ENCODE measurements at regions not wholly inside any gene's neighbourhood (a gene's known extent, or its start where the extent isn't known, plus 50 kb on each side); places are given as distances from the start of the nearest gene placed in this dataset.
A peak's percentile ranks its signal among the peaks of the same experiment; 100 is the strongest.
"Not testable (repeated sequence)": the region's sequence is repeated elsewhere in the genome, so short reads cannot be mapped to it uniquely, and the experiment has no call there.

GRCh38 chr1:222470252-222470805 lies 77.6 kb downstream of the HHIPL2 start:
- not testable (repeated sequence) for DNase-seq (ENCODE audit: low read depth)

- DNase-seq (ENCODE audit: low read depth), result no peak
These were observed 81.6 kb downstream of the HHIPL2 start for GRCh38 chr1:222466150-222466865.

GRCh38 chr1:222465211-222466041 lies 82.5 kb downstream of the HHIPL2 start:
- DNase-seq (ENCODE audit: low read depth), result peak; percentile 96

GRCh38 chr1:222464841-222465210 lies 83.1 kb downstream of the HHIPL2 start:
- peak; percentile 75 for DNase-seq (ENCODE audit: low read depth)

GRCh38 chr1:222463059-222463730 lies 84.7 kb downstream of the HHIPL2 start:
- DNase-seq (ENCODE audit: low read depth), result no peak

GRCh38 chr1:222462601-222463000 lies 85.3 kb downstream of the HHIPL2 start:
- no peak for DNase-seq (ENCODE audit: low read depth)

- no peak for DNase-seq (ENCODE audit: low read depth)
These were observed 86.0 kb downstream of the HHIPL2 start for GRCh38 chr1:222461941-222462340.

GRCh38 chr1:222459652-222460051 lies 88.3 kb downstream of the HHIPL2 start:
- DNase-seq (ENCODE audit: low read depth), result no peak

- DNase-seq (ENCODE audit: low read depth), result no peak
These were observed 90.4 kb downstream of the HHIPL2 start for GRCh38 chr1:222457513-222457912.

GRCh38 chr1:222457084-222457483 lies 90.8 kb downstream of the HHIPL2 start:
- DNase-seq (ENCODE audit: low read depth), result no peak

GRCh38 chr1:222455188-222455879 lies 92.6 kb downstream of the HHIPL2 start:
- peak; percentile 91 for DNase-seq (ENCODE audit: low read depth)

GRCh38 chr1:222454782-222455181 lies 93.1 kb downstream of the HHIPL2 start:
- no peak for DNase-seq (ENCODE audit: low read depth)

- DNase-seq (ENCODE audit: low read depth), result no peak
These were observed 93.7 kb downstream of the HHIPL2 start for GRCh38 chr1:222454186-222454585.

GRCh38 chr1:222452031-222452430 lies 95.9 kb downstream of the HHIPL2 start:
- DNase-seq (ENCODE audit: low read depth), result no peak

GRCh38 chr1:222443566-222443965 lies 104.3 kb downstream of the HHIPL2 start:
- no peak for DNase-seq (ENCODE audit: low read depth)

GRCh38 chr1:222441066-222441465 lies 106.8 kb downstream of the HHIPL2 start:
- DNase-seq (ENCODE audit: low read depth), result no peak

- DNase-seq (ENCODE audit: low read depth), result no peak
These were observed 123.1 kb downstream of the HHIPL2 start for GRCh38 chr1:222424826-222425225.

GRCh38 chr1:222421380-222421779 lies 126.5 kb downstream of the HHIPL2 start:
- no peak for DNase-seq (ENCODE audit: low read depth)

- no peak for DNase-seq (ENCODE audit: low read depth)
These were observed 127.3 kb downstream of the HHIPL2 start for GRCh38 chr1:222420633-222421032.

- DNase-seq (ENCODE audit: low read depth), result no peak
These were observed 129.2 kb downstream of the HHIPL2 start for GRCh38 chr1:222418654-222419053.

- no peak for DNase-seq (ENCODE audit: low read depth)
These were observed 130.6 kb downstream of the HHIPL2 start for GRCh38 chr1:222417264-222417663.

Measured in LHCN-M2 (cell line).